ENCODE measurements at regions not wholly inside any gene's neighbourhood (a gene's known extent, or its start where the extent isn't known, plus 50 kb on each side); places are given as distances from the start of the nearest gene placed in this dataset.

DNA sequence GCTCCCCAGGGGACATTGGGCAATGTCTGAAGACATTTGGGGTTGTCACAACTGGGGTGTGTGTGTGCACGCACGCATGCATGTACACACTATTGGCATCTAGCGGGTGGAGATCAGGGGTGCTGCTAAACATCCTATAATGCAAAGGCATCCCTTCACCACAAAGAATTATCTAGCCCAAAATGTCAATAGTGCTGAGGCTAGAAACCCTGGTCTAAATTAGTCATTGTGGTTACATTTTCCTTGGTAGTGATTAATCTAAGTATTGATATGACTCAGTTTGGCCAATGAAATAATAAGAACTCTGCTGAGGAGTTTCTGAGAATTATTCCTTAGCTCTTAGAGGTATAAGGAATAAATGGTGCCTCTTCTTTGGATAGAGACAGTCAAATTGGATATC, 200.2 kb downstream of the CLCN4 start:
- Histone ChIP-seq H3K4me3 (ENCODE audit: low read depth, low read length) (no peak overlapping the region), H3K27ac (ENCODE audit: extremely low read depth, low read depth, low read length) (no peak overlapping the region), H3K4me1 (ENCODE audit: control insufficient read depth, insufficient read depth, low read length) (no peaks in the 10 kb centered on the region), H3K9me3 (ENCODE audit: control insufficient read depth, insufficient read depth, low read depth, low read length) (no peaks in the 10 kb centered on the region), H3K36me3 (ENCODE audit: control insufficient read depth in 2 of 2, insufficient read depth in 1 of 2, low read length in 2 of 2) (no peaks in the 10 kb centered on the region)
- TF ChIP-seq ZNF112 (tag by site-specific recombination; IDR thresholded peaks at IDR 0.05) (no peak), ZNF76 (tag by site-specific recombination; IDR thresholded peaks at IDR 0.05; ENCODE audit: borderline replicate concordance, low read depth) (no peak), ZNF624 (tag by site-specific recombination; IDR thresholded peaks at IDR 0.05) (no peak), WT1 (tag by site-specific recombination; IDR thresholded peaks at IDR 0.05) (no peak), ZNF146 (tag by site-specific recombination; IDR thresholded peaks at IDR 0.05) (no peak), ZBTB8A (tag by site-specific recombination; IDR thresholded peaks at IDR 0.05) (no peak), PRDM1 (tag by site-specific recombination; IDR thresholded peaks at IDR 0.05) (no peak), GLIS1 (tag by site-specific recombination; IDR thresholded peaks at IDR 0.05) (no peak), ZBTB7A (tag by site-specific recombination; IDR thresholded peaks at IDR 0.05; ENCODE audit: low read depth) (no peak), ZNF623 (tag by site-specific recombination; IDR thresholded peaks at IDR 0.05) (no peak), ZSCAN30 (tag by site-specific recombination; IDR thresholded peaks at IDR 0.05) (no peak), ZNF658 (tag by site-specific recombination; IDR thresholded peaks at IDR 0.05) (no peak)
- TF ChIP-seq, protein P1, sequence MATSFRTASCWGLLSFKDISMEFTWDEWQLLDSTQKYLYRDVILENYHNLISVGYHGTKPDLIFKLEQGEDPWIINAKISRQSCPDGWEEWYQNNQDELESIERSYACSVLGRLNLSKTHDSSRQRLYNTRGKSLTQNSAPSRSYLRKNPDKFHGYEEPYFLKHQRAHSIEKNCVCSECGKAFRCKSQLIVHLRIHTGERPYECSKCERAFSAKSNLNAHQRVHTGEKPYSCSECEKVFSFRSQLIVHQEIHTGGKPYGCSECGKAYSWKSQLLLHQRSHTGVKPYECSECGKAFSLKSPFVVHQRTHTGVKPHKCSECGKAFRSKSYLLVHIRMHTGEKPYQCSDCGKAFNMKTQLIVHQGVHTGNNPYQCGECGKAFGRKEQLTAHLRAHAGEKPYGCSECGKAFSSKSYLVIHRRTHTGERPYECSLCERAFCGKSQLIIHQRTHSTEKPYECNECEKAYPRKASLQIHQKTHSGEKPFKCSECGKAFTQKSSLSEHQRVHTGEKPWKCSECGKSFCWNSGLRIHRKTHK (tag by site-specific recombination; IDR thresholded peaks at IDR 0.05): no peak
- ChIA-PET POLR2A (no interaction called here), CTCF (no interaction called here)

DNA sequence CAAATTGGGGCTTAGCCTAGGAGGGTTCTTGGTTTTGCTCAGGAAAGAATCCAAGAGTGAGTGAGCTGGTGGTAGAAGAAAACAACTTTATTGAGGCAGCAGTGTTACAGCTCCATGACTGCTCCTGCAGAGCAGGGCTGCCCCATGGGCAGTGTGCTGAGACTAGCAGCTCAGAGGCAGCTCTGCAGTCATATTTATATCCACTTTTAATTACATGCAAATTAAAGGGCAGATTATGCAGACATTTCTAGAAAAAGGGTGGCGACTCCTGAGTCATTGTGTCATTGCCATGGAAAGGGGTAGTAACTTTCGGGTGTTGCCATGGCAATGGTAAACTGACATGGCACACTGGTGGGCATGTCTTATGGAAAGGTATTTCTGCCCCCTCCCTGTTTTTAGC, 202.2 kb downstream of the CLCN4 start:
- Histone ChIP-seq H3K27ac (ENCODE audit: extremely low read depth, low read depth, low read length) (no peak overlapping the region), H3K4me1 (ENCODE audit: control insufficient read depth, insufficient read depth, low read length) (no peaks in the 10 kb centered on the region), H3K4me3 (ENCODE audit: low read depth, low read length) (no peak overlapping the region), H3K36me3 (ENCODE audit: control insufficient read depth in 2 of 2, insufficient read depth in 1 of 2, low read length in 2 of 2) (no peaks in the 10 kb centered on the region), H3K9me3 (ENCODE audit: control insufficient read depth, insufficient read depth, low read depth, low read length) (no peaks in the 10 kb centered on the region)
- ChIA-PET CTCF (no interaction called here), POLR2A (no interaction called here)
- TF ChIP-seq ZNF10 (tag by site-specific recombination; IDR thresholded peaks at IDR 0.05) (no peak), ZFHX2 (tag by site-specific recombination; conservative IDR thresholded peaks at IDR 0.05) (no peak)

DNA sequence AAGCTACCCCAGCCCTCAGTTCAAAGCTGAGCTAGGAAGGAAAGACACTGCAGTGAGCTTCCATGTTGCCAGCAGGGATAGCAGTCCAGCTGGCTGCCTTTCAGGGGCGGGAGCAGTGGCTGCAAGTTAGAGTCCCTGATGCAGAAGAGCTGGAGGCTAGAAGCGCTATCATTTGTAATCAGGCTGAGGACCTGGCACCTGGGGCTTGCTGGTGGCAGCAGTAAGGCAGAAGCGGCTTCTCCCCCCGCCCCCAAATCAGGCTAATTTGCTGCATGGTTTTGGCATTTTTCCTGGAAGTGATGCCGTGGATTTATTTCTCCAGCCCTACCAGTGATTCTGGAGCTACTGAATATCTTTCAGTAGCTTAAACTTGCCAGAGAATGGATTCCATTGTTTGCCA, 203.3 kb downstream of the CLCN4 start:
- Histone ChIP-seq H3K36me3 (ENCODE audit: control insufficient read depth in 2 of 2, insufficient read depth in 1 of 2, low read length in 2 of 2) (no peaks in the 10 kb centered on the region), H3K4me1 (ENCODE audit: control insufficient read depth, insufficient read depth, low read length) (no peaks in the 10 kb centered on the region), H3K4me3 (ENCODE audit: low read depth, low read length) (no peak overlapping the region), H3K27ac (ENCODE audit: extremely low read depth, low read depth, low read length) (no peak overlapping the region), H3K9me3 (ENCODE audit: control insufficient read depth, insufficient read depth, low read depth, low read length) (no peaks in the 10 kb centered on the region)
- POLR2A ChIA-PET: no interaction called here
- CTCF ChIA-PET: interaction anchor here (1.1 kb wide), 1 partner anchor 170 kb away, joined by 3 read pairs; no protein-coding TSS in a partner anchor
- TF ChIP-seq, protein P2, sequence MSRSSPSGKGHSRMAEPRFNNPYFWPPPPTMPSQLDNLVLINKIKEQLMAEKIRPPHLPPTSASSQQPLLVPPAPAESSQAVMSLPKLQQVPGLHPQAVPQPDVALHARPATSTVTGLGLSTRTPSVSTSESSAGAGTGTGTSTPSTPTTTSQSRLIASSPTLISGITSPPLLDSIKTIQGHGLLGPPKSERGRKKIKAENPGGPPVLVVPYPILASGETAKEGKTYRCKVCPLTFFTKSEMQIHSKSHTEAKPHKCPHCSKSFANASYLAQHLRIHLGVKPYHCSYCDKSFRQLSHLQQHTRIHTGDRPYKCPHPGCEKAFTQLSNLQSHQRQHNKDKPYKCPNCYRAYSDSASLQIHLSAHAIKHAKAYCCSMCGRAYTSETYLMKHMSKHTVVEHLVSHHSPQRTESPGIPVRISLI (tag by site-specific recombination; IDR thresholded peaks at IDR 0.05): no peak
- TF ChIP-seq ZNF391 (tag by site-specific recombination; IDR thresholded peaks at IDR 0.05; ENCODE audit: borderline replicate concordance, low read depth) (no peak), PRDM2 (tag by site-specific recombination; IDR thresholded peaks at IDR 0.05; ENCODE audit: borderline replicate concordance) (no peak), ZNF843 (tag by site-specific recombination; IDR thresholded peaks at IDR 0.05) (no peak), ZNF174 (tag by site-specific recombination; IDR thresholded peaks at IDR 0.05) (no peak), ZNF248 (tag by site-specific recombination; IDR thresholded peaks at IDR 0.05) (no peak), ZNF624 (tag by site-specific recombination; IDR thresholded peaks at IDR 0.05) (no peak), ZNF610 (tag by site-specific recombination; IDR thresholded peaks at IDR 0.05; ENCODE audit: borderline replicate concordance) (no peak), ZBTB21 (tag by site-specific recombination; IDR thresholded peaks at IDR 0.05) (no peak)

Measured in HEK293 (cell line).